HEK293 (cell line): ENCODE measurements at regions not wholly inside any gene's neighbourhood (a gene's known extent, or its start where the extent isn't known, plus 50 kb on each side); places are given as distances from the start of the nearest gene placed in this dataset.

Source experiments
- CTCF ChIA-PET: fragments of 350-600 bp; formaldehyde crosslinking; extraction: SDS; loops from one replicate; lab custom pipeline; 2021; ENCODE audit warnings: antibody characterized with exemption; lab: Yijun Ruan, JAX
- POLR2A ChIA-PET: fragments of 300-600 bp; formaldehyde crosslinking; extraction: SDS; loops from one replicate; lab custom pipeline; 2020; ENCODE audit warnings: antibody characterized with exemption, inconsistent platforms; lab: Yijun Ruan, JAX
- H3K27ac ChIP-seq: fragments of 200-500 bp; sonication (Bioruptor generic); 2 replicates; pipeline ENCODE4 v1.5.1; 2014; ENCODE audit warnings: low read depth, low read length, control low read depth, inconsistent platforms; ENCODE audit errors: extremely low read depth
- H3K36me3 ChIP-seq, 2 experiments: fragments of 200-500 bp in 1 of 2; sonication (Bioruptor generic) in 1 of 2; 1 replicate in 1 of 2; 2 replicates in 1 of 2; pipeline ENCODE4 v1.5.1; 2014 to 2017; ENCODE audit warnings: inconsistent platforms in 2 of 2, low read length in 2 of 2; ENCODE audit not compliant: control insufficient read depth in 2 of 2, insufficient read depth in 1 of 2
- H3K4me1 ChIP-seq: fragments of 200-500 bp; sonication (Bioruptor generic); 2 replicates; pipeline ENCODE4 v1.5.1; 2014; ENCODE audit warnings: mild to moderate bottlenecking, low read length, inconsistent platforms; ENCODE audit not compliant: control insufficient read depth, insufficient read depth
- H3K4me3 ChIP-seq: 2 replicates; pipeline ENCODE4 v1.5.1; 2011; ENCODE audit warnings: low read depth, mild to moderate bottlenecking, control low read depth, low read length, moderate library complexity
- H3K9me3 ChIP-seq: fragments of 200-500 bp; sonication (Bioruptor generic); 2 replicates; pipeline ENCODE4 v1.5.1; 2014; ENCODE audit warnings: low read depth, low read length, inconsistent platforms; ENCODE audit not compliant: control insufficient read depth, insufficient read depth
- GLIS1 ChIP-seq: fragments of 450-650 bp; formaldehyde crosslinking; IDR thresholded peaks from 2 replicates; pipeline ENCODE4 v1.5.1; 2016; ENCODE audit warnings: missing biosample characterization, missing genetic modification characterization
- SALL2 ChIP-seq: fragments of 450-650 bp; formaldehyde crosslinking; IDR thresholded peaks from 2 replicates; pipeline ENCODE4 v1.5.0; 2017; ENCODE audit warnings: missing biosample characterization, mild to moderate bottlenecking, missing genetic modification characterization, borderline replicate concordance
- SP3 ChIP-seq: fragments of 450-650 bp; formaldehyde crosslinking; IDR thresholded peaks from 2 replicates; pipeline ENCODE4 v1.5.1; 2016; ENCODE audit warnings: missing biosample characterization, missing genetic modification characterization
- SP7 ChIP-seq: fragments of 450-650 bp; formaldehyde crosslinking; IDR thresholded peaks from 2 replicates; pipeline ENCODE4 v1.5.1; 2016; ENCODE audit warnings: missing biosample characterization, missing genetic modification characterization
- YY1 ChIP-seq: fragments of 450-650 bp; formaldehyde crosslinking; IDR thresholded peaks from 2 replicates; pipeline ENCODE4 v1.5.1; 2018; ENCODE audit warnings: missing biosample characterization, missing genetic modification characterization
- ZFP41 ChIP-seq: fragments of 450-650 bp; formaldehyde crosslinking; IDR thresholded peaks from 2 replicates; pipeline ENCODE4 v1.5.1; 2016; ENCODE audit warnings: missing biosample characterization, missing genetic modification characterization, borderline replicate concordance
- ZFP69B ChIP-seq: fragments of 450-650 bp; formaldehyde crosslinking; IDR thresholded peaks from 2 replicates; pipeline ENCODE4 v1.5.1; 2016; ENCODE audit warnings: missing biosample characterization, missing genetic modification characterization
- ZNF174 ChIP-seq: fragments of 450-650 bp; formaldehyde crosslinking; IDR thresholded peaks from 2 replicates; pipeline ENCODE4 v1.5.0; 2017; ENCODE audit warnings: missing biosample characterization, mild to moderate bottlenecking, missing genetic modification characterization
- ZNF248 ChIP-seq: fragments of 450-650 bp; formaldehyde crosslinking; IDR thresholded peaks from 2 replicates; pipeline ENCODE4 v1.5.1; 2017; ENCODE audit warnings: missing biosample characterization, missing genetic modification characterization
- ZNF341 ChIP-seq: fragments of 450-650 bp; formaldehyde crosslinking; IDR thresholded peaks from 2 replicates; pipeline ENCODE4; 2016; ENCODE audit warnings: low read depth, missing biosample characterization, missing genetic modification characterization
- ZNF350 ChIP-seq: fragments of 450-650 bp; formaldehyde crosslinking; IDR thresholded peaks from 2 replicates; pipeline ENCODE4 v1.5.0; 2017; ENCODE audit warnings: missing biosample characterization, mild to moderate bottlenecking, missing genetic modification characterization
- ZNF404 ChIP-seq: fragments of 450-650 bp; formaldehyde crosslinking; IDR thresholded peaks from 2 replicates; pipeline ENCODE4 v1.5.1; 2017; ENCODE audit warnings: missing biosample characterization, missing genetic modification characterization
- ZNF510 ChIP-seq: fragments of 450-650 bp; formaldehyde crosslinking; IDR thresholded peaks from 2 replicates; pipeline ENCODE4 v1.5.1; 2018; ENCODE audit warnings: mild to moderate bottlenecking, missing genetic modification characterization, missing biosample characterization; ENCODE audit not compliant: insufficient replicate concordance
- ZNF514 ChIP-seq: fragments of 450-650 bp; formaldehyde crosslinking; IDR thresholded peaks from 2 replicates; pipeline ENCODE4 v1.5.1; 2016; ENCODE audit warnings: missing biosample characterization, missing genetic modification characterization
- ZNF624 ChIP-seq: fragments of 450-650 bp; formaldehyde crosslinking; IDR thresholded peaks from 2 replicates; pipeline ENCODE4 v1.5.1; 2017; ENCODE audit warnings: missing biosample characterization, missing genetic modification characterization
- TF ChIP-seq, protein P1 (sequence below): fragments of 450-650 bp; formaldehyde crosslinking; IDR thresholded peaks from 2 replicates; pipeline ENCODE4 v1.5.1; 2016; ENCODE audit warnings: missing biosample characterization, missing genetic modification characterization
- TF ChIP-seq, protein P2 (sequence below): fragments of 450-650 bp; formaldehyde crosslinking; IDR thresholded peaks from 2 replicates; pipeline ENCODE4 v1.5.1; 2016; ENCODE audit warnings: missing biosample characterization, missing genetic modification characterization
- TF ChIP-seq, protein P3 (sequence below): fragments of 450-650 bp; IDR thresholded peaks from 2 replicates; pipeline ENCODE4 v1.5.1; 2018; ENCODE audit warnings: missing biosample characterization, mild to moderate bottlenecking, missing genetic modification characterization
- TF ChIP-seq, protein P4 (sequence below): fragments of 450-650 bp; formaldehyde crosslinking; IDR thresholded peaks from 2 replicates; pipeline ENCODE4 v1.5.1; 2017; ENCODE audit warnings: missing biosample characterization, missing genetic modification characterization

DNA sequence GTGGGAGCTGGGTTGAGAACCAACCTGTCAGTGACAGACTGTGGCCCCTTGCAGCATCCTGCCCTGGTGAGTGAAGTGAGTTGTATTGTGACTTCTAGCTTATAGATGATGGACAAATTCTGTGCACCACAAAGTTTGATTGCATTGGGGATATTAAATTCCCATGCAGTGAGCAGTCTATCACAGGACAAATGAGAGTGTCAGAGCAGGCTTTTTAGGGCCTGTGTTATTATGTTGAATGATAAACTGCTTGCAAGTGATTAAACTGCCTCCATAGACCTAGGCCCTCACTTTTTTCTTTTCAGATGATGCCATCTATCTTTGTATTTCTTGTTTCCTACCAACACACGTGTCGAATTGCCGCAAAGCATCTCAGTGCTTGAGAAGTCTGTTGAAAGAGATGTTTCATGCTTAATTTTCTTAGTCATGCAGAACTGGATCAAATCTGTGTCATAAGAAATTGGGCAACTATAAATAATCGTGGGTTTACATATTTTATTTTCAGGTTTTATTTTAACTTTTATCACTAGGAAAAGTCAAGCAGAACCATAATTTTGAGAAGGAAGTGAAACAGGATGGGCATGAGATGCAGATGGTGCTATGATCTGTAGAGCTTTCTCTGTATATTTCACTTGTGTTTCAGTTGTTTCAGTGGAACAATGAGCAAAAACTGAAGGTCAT is 199.2 kb downstream of the S1PR1 start:
- ChIA-PET CTCF (interaction anchor here (0.6 to 1.2 kb wide), 6 partner anchors 123 to 552 kb away, joined by 3 to 6 read pairs (median 4); no protein-coding TSS in a partner anchor), POLR2A (no interaction called here)
- no peak overlapping the region for H3K27ac ChIP-seq
- TF ChIP-seq YY1 (tag by site-specific recombination): no peak
- no peak for TF ChIP-seq ZNF510 (tag by site-specific recombination)
- TF ChIP-seq GLIS1 (tag by site-specific recombination): no peak
- no peak for TF ChIP-seq ZNF341
- TF ChIP-seq ZNF174 (tag by site-specific recombination): no peak
- no peak for TF ChIP-seq ZFP69B (tag by site-specific recombination)
- TF ChIP-seq, protein P1, sequence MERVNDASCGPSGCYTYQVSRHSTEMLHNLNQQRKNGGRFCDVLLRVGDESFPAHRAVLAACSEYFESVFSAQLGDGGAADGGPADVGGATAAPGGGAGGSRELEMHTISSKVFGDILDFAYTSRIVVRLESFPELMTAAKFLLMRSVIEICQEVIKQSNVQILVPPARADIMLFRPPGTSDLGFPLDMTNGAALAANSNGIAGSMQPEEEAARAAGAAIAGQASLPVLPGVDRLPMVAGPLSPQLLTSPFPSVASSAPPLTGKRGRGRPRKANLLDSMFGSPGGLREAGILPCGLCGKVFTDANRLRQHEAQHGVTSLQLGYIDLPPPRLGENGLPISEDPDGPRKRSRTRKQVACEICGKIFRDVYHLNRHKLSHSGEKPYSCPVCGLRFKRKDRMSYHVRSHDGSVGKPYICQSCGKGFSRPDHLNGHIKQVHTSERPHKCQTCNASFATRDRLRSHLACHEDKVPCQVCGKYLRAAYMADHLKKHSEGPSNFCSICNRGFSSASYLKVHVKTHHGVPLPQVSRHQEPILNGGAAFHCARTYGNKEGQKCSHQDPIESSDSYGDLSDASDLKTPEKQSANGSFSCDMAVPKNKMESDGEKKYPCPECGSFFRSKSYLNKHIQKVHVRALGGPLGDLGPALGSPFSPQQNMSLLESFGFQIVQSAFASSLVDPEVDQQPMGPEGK: no peak
- TF ChIP-seq ZFP41 (tag by site-specific recombination): no peak
- no peaks in the 10 kb centered on the region for H3K4me1 ChIP-seq
- no peak overlapping the region for H3K4me3 ChIP-seq
- no peaks in the 10 kb centered on the region for H3K9me3 ChIP-seq
- H3K36me3 ChIP-seq: no peaks in the 10 kb centered on the region

DNA sequence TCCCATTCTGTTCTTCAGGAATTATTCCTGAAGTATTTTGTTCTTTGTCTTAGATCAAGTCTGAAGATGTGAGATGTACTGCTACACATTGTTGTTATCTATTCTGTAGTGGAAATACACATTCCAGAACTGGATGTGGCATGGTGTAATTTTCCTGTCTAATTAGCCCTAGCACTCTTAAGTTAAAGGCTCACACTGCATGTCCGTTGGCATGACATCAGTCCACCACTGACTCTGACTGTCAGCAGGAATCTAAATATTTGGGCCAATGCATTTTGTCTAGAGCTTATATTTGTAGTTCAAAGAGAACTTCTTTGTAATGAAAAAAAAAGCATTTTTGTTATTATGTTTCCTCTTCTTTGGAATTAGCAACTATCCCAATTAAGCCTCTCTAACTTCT is 201.0 kb downstream of the S1PR1 start:
- POLR2A ChIA-PET: no interaction called here
- H3K36me3 ChIP-seq: no peaks in the 10 kb centered on the region
- no peak overlapping the region for H3K27ac ChIP-seq
- no peaks in the 10 kb centered on the region for H3K4me1 ChIP-seq
- no peak overlapping the region for H3K4me3 ChIP-seq
- no peak for TF ChIP-seq ZNF514
- CTCF ChIA-PET: interaction anchor here (0.6 to 4.5 kb wide), 9 partner anchors 12 to 482 kb away, joined by 3 to 35 read pairs (median 3); no protein-coding TSS in a partner anchor
- H3K9me3 ChIP-seq: no peaks in the 10 kb centered on the region

DNA sequence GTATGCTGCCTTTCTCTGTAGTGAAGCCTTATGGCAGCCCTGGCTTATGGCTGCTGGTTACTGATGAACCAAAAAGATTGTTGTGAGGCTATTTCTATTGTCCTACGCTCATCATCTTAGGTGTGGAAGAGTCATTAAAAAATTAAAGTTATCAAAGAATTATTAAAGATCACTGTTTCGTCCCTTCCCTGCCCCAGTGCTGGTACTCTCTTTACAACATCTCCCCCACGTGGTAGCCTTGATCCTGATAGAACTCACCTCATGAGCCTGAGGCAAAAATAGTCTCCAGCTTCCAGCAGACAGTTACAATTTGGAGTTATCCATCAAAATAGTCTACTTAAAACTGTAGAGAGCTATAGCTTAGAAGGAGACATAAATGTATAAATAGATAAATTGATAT is 201.5 kb downstream of the S1PR1 start:
- CTCF ChIA-PET: interaction anchor here (0.6 to 4.5 kb wide), 9 partner anchors 13 to 483 kb away, joined by 3 to 35 read pairs (median 3); no protein-coding TSS in a partner anchor
- POLR2A ChIA-PET: no interaction called here
- H3K4me1 ChIP-seq: no peaks in the 10 kb centered on the region
- no peak overlapping the region for H3K27ac ChIP-seq
- no peak for TF ChIP-seq SALL2 (tag by site-specific recombination)
- TF ChIP-seq, protein P2, sequence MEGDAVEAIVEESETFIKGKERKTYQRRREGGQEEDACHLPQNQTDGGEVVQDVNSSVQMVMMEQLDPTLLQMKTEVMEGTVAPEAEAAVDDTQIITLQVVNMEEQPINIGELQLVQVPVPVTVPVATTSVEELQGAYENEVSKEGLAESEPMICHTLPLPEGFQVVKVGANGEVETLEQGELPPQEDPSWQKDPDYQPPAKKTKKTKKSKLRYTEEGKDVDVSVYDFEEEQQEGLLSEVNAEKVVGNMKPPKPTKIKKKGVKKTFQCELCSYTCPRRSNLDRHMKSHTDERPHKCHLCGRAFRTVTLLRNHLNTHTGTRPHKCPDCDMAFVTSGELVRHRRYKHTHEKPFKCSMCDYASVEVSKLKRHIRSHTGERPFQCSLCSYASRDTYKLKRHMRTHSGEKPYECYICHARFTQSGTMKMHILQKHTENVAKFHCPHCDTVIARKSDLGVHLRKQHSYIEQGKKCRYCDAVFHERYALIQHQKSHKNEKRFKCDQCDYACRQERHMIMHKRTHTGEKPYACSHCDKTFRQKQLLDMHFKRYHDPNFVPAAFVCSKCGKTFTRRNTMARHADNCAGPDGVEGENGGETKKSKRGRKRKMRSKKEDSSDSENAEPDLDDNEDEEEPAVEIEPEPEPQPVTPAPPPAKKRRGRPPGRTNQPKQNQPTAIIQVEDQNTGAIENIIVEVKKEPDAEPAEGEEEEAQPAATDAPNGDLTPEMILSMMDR (tag by site-specific recombination): peak; percentile 42; the same call in 1 of the 2 replicates
- TF ChIP-seq, all 188 proteins: peak for 1
- Histone ChIP-seq H3K9me3 (no peaks in the 10 kb centered on the region), H3K4me3 (no peak overlapping the region), H3K36me3 (no peaks in the 10 kb centered on the region)

DNA sequence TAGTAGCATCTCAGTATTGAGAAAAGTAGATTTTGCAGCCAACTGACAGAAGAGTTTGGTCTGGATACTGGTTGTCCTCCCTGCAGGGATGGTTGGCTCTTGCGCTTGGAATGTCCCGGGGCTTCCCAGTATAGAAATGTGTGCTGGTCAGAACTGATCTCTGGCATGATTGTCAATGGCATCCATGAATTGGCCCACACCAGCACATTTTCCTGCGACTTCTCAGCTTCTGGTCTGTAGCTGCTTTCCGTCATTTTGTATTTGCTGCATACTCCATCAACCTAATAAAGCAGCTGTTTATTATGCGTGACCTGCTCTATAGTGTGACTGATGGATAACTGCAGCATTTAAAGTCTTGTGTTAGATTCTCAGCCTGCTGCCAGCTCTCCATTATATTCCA is 203.7 kb downstream of the S1PR1 start:
- H3K36me3 ChIP-seq: no peaks in the 10 kb centered on the region
- no peaks in the 10 kb centered on the region for H3K4me1 ChIP-seq
- H3K4me3 ChIP-seq: no peak overlapping the region
- ChIA-PET CTCF (interaction anchor here (1.0 to 4.5 kb wide), 4 partner anchors 12 to 130 kb away, joined by 3 to 35 read pairs (median 4); no protein-coding TSS in a partner anchor), POLR2A (no interaction called here)
- H3K9me3 ChIP-seq: no peaks in the 10 kb centered on the region
- H3K27ac ChIP-seq: no peak overlapping the region
- no peak for TF ChIP-seq ZNF404 (tag by site-specific recombination)
- TF ChIP-seq SP3 (tag by site-specific recombination): no peak
- TF ChIP-seq, protein P3, sequence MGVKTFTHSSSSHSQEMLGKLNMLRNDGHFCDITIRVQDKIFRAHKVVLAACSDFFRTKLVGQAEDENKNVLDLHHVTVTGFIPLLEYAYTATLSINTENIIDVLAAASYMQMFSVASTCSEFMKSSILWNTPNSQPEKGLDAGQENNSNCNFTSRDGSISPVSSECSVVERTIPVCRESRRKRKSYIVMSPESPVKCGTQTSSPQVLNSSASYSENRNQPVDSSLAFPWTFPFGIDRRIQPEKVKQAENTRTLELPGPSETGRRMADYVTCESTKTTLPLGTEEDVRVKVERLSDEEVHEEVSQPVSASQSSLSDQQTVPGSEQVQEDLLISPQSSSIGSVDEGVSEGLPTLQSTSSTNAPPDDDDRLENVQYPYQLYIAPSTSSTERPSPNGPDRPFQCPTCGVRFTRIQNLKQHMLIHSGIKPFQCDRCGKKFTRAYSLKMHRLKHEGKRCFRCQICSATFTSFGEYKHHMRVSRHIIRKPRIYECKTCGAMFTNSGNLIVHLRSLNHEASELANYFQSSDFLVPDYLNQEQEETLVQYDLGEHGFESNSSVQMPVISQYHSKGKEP: no peak
- no peak for TF ChIP-seq YY1 (tag by site-specific recombination)
- TF ChIP-seq ZNF248 (tag by site-specific recombination): no peak
- no peak for TF ChIP-seq ZNF624 (tag by site-specific recombination)
- TF ChIP-seq, protein P4, sequence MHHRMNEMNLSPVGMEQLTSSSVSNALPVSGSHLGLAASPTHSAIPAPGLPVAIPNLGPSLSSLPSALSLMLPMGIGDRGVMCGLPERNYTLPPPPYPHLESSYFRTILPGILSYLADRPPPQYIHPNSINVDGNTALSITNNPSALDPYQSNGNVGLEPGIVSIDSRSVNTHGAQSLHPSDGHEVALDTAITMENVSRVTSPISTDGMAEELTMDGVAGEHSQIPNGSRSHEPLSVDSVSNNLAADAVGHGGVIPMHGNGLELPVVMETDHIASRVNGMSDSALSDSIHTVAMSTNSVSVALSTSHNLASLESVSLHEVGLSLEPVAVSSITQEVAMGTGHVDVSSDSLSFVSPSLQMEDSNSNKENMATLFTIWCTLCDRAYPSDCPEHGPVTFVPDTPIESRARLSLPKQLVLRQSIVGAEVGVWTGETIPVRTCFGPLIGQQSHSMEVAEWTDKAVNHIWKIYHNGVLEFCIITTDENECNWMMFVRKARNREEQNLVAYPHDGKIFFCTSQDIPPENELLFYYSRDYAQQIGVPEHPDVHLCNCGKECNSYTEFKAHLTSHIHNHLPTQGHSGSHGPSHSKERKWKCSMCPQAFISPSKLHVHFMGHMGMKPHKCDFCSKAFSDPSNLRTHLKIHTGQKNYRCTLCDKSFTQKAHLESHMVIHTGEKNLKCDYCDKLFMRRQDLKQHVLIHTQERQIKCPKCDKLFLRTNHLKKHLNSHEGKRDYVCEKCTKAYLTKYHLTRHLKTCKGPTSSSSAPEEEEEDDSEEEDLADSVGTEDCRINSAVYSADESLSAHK (tag by site-specific recombination): no peak
- TF ChIP-seq SP7: no peak
- no peak for TF ChIP-seq ZFP69B (tag by site-specific recombination)
- TF ChIP-seq ZNF350 (tag by site-specific recombination): no peak
